ENCODE measurements at regions not wholly inside any gene's neighbourhood (a gene's known extent, or its start where the extent isn't known, plus 50 kb on each side); places are given as distances from the start of the nearest gene placed in this dataset.

DNA sequence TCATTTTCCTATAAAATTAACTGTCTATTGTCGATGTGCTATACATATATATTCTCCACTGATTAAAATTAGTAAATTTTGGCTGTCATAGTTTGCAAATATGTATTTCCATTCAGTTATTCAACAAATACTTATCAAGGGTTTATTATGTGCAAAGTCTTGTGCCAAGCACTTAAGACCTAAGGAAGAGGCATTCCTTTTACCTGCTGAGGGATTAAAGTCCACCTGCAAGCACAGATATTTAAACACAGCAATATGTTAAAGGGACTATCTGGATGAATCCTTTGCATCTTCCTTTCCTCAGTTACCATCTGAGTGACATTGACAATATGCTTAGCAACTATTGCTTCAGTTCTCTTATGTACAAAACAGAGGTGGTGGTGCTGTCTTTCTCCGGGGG lies 89.3 kb downstream of the LIG4 start:
- TF ChIP-seq CTCF (IDR thresholded peaks at IDR 0.05) (no peak), POLR2A (IDR thresholded peaks at IDR 0.05) (no peak)

All from thyroid gland (tissue), 4 donors.